NCI-H187 treated with DMSO at 0.1 percent for 48 hours (cell line): ENCODE measurements at regions not wholly inside any gene's neighbourhood (a gene's known extent, or its start where the extent isn't known, plus 50 kb on each side); places are given as distances from the start of the nearest gene placed in this dataset.

Experiments used
- DNase-seq: peaks from one replicate; lab custom pipeline; 2025; lab: John Stamatoyannopoulos, UW

- DNase-seq, result no peak
Measured at GRCh38 chr18:38406607-38407006, 841.0 kb upstream of the CELF4 start.

- DNase-seq, result no peak
Measured at GRCh38 chr18:38402509-38402908, 836.9 kb upstream of the CELF4 start.

GRCh38 chr18:38397094-38397493 is 831.5 kb upstream of the CELF4 start:
- DNase-seq, result no peak

- DNase-seq, result no peak
Measured at GRCh38 chr18:38386146-38386545, 820.5 kb upstream of the CELF4 start.

- DNase-seq, result no peak
Measured at GRCh38 chr18:38369772-38370690, 804.4 kb upstream of the CELF4 start.

GRCh38 chr18:38368886-38369285 is 803.3 kb upstream of the CELF4 start:
- DNase-seq, result no peak

GRCh38 chr18:38368246-38368645 is 802.6 kb upstream of the CELF4 start:
- DNase-seq, result no peak

GRCh38 chr18:38367473-38367872 is 801.9 kb upstream of the CELF4 start:
- DNase-seq, result no peak

GRCh38 chr18:38362286-38362792 is 796.7 kb upstream of the CELF4 start:
- no peak for DNase-seq

- no peak for DNase-seq
Measured at GRCh38 chr18:38358805-38359657, 793.4 kb upstream of the CELF4 start.

GRCh38 chr18:38353149-38353548 is 787.6 kb upstream of the CELF4 start:
- DNase-seq, result no peak

GRCh38 chr18:38350141-38350540 is 784.5 kb upstream of the CELF4 start:
- DNase-seq, result no peak

- no peak for DNase-seq
Measured at GRCh38 chr18:38330573-38330972, 765.0 kb upstream of the CELF4 start.

GRCh38 chr18:38329145-38329544 is 763.5 kb upstream of the CELF4 start:
- DNase-seq, result no peak

GRCh38 chr18:38322206-38322605 is 756.6 kb upstream of the CELF4 start:
- no peak for DNase-seq

- no peak for DNase-seq
Measured at GRCh38 chr18:38321262-38321661, 755.7 kb upstream of the CELF4 start.

GRCh38 chr18:38318416-38318815 is 752.8 kb upstream of the CELF4 start:
- DNase-seq, result no peak

GRCh38 chr18:38313831-38314230 is 748.2 kb upstream of the CELF4 start:
- DNase-seq, result no peak

- no peak for DNase-seq
Measured at GRCh38 chr18:38312532-38312931, 746.9 kb upstream of the CELF4 start.

GRCh38 chr18:38310936-38311335 is 745.3 kb upstream of the CELF4 start:
- DNase-seq, result no peak

GRCh38 chr18:38307914-38308313 is 742.3 kb upstream of the CELF4 start:
- no peak for DNase-seq

- DNase-seq, result no peak
Measured at GRCh38 chr18:38305961-38306360, 740.4 kb upstream of the CELF4 start.

GRCh38 chr18:38301621-38302020 is 736.0 kb upstream of the CELF4 start:
- no peak for DNase-seq
